ENCODE measurements at regions not wholly inside any gene's neighbourhood (a gene's known extent, or its start where the extent isn't known, plus 50 kb on each side); places are given as distances from the start of the nearest gene placed in this dataset.
"Not testable (repeated sequence)": the region's sequence is repeated elsewhere in the genome, so short reads cannot be mapped to it uniquely, and the experiment has no call there.

DNA sequence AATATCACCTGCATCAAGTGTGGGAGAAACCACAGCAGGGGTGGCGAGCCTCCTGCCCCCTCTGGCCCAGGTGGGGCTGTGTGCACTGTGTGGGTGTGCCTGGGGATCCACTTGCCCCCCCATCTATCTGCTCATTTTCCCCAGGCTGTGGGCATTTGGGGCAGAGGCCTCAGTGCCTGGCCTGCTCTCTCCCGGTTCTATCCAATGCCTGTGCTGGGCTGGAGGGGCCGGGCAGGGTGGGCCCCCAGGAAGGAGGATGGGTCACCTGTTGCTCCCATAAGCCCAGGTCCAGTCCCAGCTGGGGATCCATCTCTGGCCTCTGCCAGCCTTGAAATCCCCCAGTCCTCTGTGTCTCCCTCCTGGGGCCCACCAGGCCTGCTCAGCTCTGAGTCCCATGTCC is 105.6 kb downstream of the TMEM121 start:
- H3K27ac ChIP-seq: no peak overlapping the region
- no peaks in the 10 kb centered on the region for H3K36me3 ChIP-seq
- H3K4me3 ChIP-seq: no peak overlapping the region
- H3K27me3 ChIP-seq (ENCODE audit: low read depth): no peaks in the 10 kb centered on the region
- ATAC-seq (peak in 1 of 2 donors; percentile 3), DNase-seq (peak; percentile 39)
- intact Hi-C loops (cut with DNase I): no loop called here
- no peaks in the 10 kb centered on the region for H3K4me1 ChIP-seq
- H3K9me3 ChIP-seq: peaks cover 7% of the 10 kb centered on the region
- TF ChIP-seq, protein P1, sequence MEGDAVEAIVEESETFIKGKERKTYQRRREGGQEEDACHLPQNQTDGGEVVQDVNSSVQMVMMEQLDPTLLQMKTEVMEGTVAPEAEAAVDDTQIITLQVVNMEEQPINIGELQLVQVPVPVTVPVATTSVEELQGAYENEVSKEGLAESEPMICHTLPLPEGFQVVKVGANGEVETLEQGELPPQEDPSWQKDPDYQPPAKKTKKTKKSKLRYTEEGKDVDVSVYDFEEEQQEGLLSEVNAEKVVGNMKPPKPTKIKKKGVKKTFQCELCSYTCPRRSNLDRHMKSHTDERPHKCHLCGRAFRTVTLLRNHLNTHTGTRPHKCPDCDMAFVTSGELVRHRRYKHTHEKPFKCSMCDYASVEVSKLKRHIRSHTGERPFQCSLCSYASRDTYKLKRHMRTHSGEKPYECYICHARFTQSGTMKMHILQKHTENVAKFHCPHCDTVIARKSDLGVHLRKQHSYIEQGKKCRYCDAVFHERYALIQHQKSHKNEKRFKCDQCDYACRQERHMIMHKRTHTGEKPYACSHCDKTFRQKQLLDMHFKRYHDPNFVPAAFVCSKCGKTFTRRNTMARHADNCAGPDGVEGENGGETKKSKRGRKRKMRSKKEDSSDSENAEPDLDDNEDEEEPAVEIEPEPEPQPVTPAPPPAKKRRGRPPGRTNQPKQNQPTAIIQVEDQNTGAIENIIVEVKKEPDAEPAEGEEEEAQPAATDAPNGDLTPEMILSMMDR (IDR thresholded peaks at IDR 0.05): no peak

DNA sequence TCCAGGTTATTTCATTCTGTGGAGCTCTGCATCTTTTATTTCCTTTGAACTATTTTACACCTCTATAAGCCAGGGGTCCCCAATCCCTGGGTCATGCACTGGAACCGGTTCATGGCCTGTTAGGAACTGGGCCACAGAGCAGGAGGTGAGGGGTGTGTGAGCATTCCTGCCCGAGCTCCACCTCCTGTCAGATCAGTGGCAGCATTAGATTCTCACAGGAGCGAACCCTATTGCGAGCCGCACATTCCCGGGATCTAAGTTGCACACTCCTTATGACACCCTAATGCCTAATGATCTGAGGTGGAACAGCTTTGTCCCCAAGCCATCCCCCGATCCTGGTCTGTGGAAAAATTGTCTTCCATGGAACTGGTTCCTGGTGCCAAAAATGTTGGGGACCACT is 107.2 kb downstream of the TMEM121 start:
- intact Hi-C loops (cut with DNase I); H3K27ac ChIP-seq; H3K36me3 ChIP-seq; DNase-seq; ATAC-seq; H3K4me3 ChIP-seq; H3K9me3 ChIP-seq; H3K27me3 ChIP-seq (ENCODE audit: low read depth); H3K4me1 ChIP-seq: not testable (repeated sequence)

DNA sequence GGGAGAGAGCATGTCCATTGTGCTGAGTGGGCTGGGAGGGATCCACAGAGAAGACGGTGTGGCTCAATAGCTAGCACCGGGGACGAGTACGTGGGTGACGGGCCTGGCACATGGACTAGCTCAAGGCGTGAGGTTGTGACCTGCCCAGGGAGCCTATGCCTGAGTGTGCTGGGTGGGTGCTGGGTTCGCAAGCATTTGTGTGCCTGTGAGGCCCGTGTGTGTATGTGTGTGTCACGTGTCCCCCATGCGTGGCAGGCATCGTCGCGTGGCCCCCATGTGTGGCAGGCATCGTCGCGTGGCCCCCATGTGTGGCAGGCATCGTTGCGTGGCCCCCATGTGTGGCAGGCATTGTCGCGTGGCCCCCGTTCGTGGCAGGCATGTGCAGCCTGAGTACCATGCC is 109.2 kb downstream of the TMEM121 start:
- no peak for ATAC-seq
- Histone ChIP-seq H3K4me1 (no peaks in the 10 kb centered on the region), H3K27me3 (ENCODE audit: low read depth) (no peaks in the 10 kb centered on the region), H3K4me3 (no peak overlapping the region), H3K36me3 (no peaks in the 10 kb centered on the region), H3K9me3 (peaks cover 7% of the 10 kb centered on the region), H3K27ac (no peak overlapping the region)
- intact Hi-C loops (cut with DNase I): no loop called here
- DNase-seq: no peak
- TF ChIP-seq, protein P1 (IDR thresholded peaks at IDR 0.05): no peak

DNA sequence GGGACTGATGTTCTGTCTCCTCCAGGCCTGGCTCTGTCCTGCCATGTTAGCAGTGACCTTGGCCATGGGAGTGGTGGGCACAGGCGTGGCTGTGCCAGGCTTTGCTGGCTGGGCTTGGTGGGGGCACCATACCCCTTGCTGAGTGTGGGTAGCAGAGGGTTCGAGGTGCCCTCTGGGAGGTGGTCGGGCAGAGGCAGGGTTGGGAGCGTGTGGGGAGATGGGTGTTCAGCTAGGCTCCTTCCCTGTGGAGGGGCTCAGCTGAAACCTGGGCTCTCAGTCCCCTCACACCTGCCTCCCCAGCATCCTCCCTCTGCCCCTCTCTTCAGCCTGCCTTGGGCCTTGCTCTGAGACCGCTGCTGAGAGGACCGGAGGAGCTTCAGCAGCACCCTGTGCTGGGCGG is 109.6 kb downstream of the TMEM121 start:
- H3K27me3 ChIP-seq (ENCODE audit: low read depth); H3K36me3 ChIP-seq; H3K27ac ChIP-seq; H3K9me3 ChIP-seq; H3K4me1 ChIP-seq; intact Hi-C loops (cut with DNase I); ATAC-seq; H3K4me3 ChIP-seq; DNase-seq: not testable (repeated sequence)

DNA sequence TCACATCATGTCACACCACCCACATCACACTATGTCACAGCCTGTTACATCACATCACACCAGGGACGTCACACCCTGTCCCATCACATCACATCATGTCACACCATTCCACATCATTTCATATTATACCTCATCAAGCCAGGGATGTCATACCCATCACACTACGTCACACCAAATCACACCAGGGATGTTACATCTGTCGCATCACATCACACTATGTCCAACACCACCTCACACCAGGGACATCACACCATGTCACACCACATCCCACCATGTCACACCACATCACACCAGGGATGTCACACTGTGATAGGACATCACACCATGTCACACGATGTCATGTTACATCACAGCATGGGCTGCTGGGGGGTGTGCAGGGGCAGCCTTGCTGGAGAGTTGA is 110.6 kb downstream of the TMEM121 start:
- no peak overlapping the region for H3K27ac ChIP-seq
- H3K4me3 ChIP-seq: no peak overlapping the region
- intact Hi-C loops (cut with DNase I): no loop called here
- TF ChIP-seq, protein P1 (IDR thresholded peaks at IDR 0.05): no peak
- H3K27me3 ChIP-seq (ENCODE audit: low read depth): no peaks in the 10 kb centered on the region
- H3K36me3 ChIP-seq: no peaks in the 10 kb centered on the region
- no peaks in the 10 kb centered on the region for H3K4me1 ChIP-seq
- DNase-seq: no peak
- peaks cover 7% of the 10 kb centered on the region for H3K9me3 ChIP-seq
- no peak for ATAC-seq

DNA sequence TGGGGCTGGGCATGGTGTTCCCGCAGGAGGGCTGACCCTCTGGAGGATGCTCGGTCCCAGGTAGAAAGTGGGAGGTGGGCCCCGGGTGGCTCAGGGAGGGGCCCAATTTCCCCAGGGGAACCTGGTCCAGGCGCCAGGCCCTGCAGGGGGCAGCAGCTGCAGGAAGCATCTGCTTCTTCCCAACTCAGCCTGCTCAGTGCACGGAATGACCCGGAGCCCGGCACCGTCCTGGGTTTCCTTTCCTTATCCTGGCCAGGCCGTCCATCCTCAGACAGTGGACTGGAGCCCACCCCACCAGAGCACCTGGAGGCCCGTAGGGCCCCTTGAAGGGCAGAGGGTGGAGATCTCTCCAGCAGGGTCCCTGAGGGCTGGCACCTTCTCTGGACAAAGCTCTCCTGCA is 111.0 kb downstream of the TMEM121 start:
- peak; percentile 18 to 56 for ATAC-seq
- H3K27ac ChIP-seq; H3K4me3 ChIP-seq; H3K36me3 ChIP-seq; H3K9me3 ChIP-seq; DNase-seq; intact Hi-C loops (cut with DNase I); H3K4me1 ChIP-seq; H3K27me3 ChIP-seq (ENCODE audit: low read depth): not testable (repeated sequence)

DNA sequence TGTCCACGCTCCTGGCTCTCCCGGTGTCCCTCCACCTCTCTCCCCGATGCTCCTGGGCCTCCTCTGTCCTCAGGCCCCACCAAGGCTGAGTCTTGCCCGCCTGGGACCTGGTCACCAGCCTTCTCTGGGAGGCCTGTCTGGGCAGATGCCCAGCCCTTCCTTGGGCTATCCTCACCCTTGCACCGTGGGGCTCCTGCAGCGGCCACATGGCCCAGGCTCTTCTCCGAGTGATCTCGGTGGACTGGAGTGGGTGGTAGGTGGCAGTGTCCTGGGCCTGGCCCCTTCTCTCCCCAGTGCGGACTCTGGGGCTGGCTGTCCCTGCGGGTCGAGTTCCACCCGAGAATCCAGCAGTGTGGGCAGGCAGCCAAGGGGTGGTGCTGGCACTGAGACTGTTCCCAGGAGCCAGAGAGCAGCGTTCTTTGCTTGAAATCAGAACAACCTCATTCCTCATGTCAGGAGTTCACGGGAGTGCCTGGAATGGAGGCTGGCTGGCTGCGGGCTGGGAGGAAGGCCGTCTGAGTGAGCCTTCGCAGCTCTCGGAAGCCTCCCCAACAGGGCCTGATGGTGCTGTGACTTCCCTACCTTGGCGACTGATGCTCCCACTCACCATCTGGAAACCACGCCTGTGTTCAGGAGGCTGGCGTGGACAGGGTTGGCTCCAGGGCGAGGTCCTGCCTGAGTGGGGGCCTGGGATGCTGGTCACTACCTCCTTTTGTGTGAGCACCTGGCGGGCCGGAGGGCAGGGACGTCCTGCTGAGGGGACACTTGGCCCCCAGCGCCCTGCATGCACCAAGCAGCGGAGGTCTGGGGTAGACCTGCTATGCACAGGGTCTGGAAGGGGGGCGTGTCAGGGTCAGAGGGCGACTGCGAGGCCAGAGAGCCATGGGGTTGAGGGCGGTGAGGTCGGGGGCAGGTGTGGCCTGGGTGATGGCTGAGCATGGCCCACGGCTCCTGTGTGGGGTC is 113.9 kb downstream of the TMEM121 start:
- H3K27ac ChIP-seq; H3K36me3 ChIP-seq; intact Hi-C loops (cut with DNase I); ATAC-seq; H3K9me3 ChIP-seq; H3K4me1 ChIP-seq; H3K4me3 ChIP-seq; H3K27me3 ChIP-seq (ENCODE audit: low read depth): not testable (repeated sequence)
- DNase-seq: peak; percentile 41

Data from lower lobe of right lung (tissue), 2 donors.